ENCODE measurements at regions not wholly inside any gene's neighbourhood (a gene's known extent, or its start where the extent isn't known, plus 50 kb on each side); places are given as distances from the start of the nearest gene placed in this dataset.
"Not testable (repeated sequence)": the region's sequence is repeated elsewhere in the genome, so short reads cannot be mapped to it uniquely, and the experiment has no call there.

- not testable (repeated sequence) for H3K36me3 ChIP-seq (ENCODE audit: control insufficient read depth, low read length); H3K9me2 ChIP-seq (replicated peaks; ENCODE audit: control insufficient read depth, low read length); H3K4me3 ChIP-seq (ENCODE audit: low read length); H3K4me2 ChIP-seq (ENCODE audit: low read length); H3K9me3 ChIP-seq (ENCODE audit: control insufficient read depth, insufficient read depth, low read length); H3F3A ChIP-seq (ENCODE audit: control insufficient read depth, insufficient read depth); H3K79me2 ChIP-seq (ENCODE audit: control insufficient read depth, low read length); H3K27ac ChIP-seq (ENCODE audit: low read depth, low read length); H4K20me1 ChIP-seq (ENCODE audit: control insufficient read depth, insufficient read depth, low read depth, low read length); H3K4me1 ChIP-seq (ENCODE audit: control insufficient read depth, low read length); H3K27me3 ChIP-seq (ENCODE audit: control insufficient read depth, low read length)
These were observed 77.9 kb downstream of the NR4A2 start for GRCh38 chr2:156254637-156255067.

GRCh38 chr2:156253765-156254164 lies 78.8 kb downstream of the NR4A2 start:
- no peak overlapping the region for H3K4me2 ChIP-seq (ENCODE audit: low read length)
- no peaks in the 10 kb centered on the region for H3K9me3 ChIP-seq (ENCODE audit: control insufficient read depth, insufficient read depth, low read length)

GRCh38 chr2:156242874-156243273 lies 89.6 kb downstream of the NR4A2 start:
- H3K36me3 ChIP-seq (ENCODE audit: control insufficient read depth, low read length): no peaks in the 10 kb centered on the region
- no peak for TF ChIP-seq EZH2phosphoT487 (IDR thresholded peaks at IDR 0.05; ENCODE audit: borderline replicate concordance, low read length)
- TF ChIP-seq, protein P1, sequence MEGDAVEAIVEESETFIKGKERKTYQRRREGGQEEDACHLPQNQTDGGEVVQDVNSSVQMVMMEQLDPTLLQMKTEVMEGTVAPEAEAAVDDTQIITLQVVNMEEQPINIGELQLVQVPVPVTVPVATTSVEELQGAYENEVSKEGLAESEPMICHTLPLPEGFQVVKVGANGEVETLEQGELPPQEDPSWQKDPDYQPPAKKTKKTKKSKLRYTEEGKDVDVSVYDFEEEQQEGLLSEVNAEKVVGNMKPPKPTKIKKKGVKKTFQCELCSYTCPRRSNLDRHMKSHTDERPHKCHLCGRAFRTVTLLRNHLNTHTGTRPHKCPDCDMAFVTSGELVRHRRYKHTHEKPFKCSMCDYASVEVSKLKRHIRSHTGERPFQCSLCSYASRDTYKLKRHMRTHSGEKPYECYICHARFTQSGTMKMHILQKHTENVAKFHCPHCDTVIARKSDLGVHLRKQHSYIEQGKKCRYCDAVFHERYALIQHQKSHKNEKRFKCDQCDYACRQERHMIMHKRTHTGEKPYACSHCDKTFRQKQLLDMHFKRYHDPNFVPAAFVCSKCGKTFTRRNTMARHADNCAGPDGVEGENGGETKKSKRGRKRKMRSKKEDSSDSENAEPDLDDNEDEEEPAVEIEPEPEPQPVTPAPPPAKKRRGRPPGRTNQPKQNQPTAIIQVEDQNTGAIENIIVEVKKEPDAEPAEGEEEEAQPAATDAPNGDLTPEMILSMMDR (IDR thresholded peaks at IDR 0.05; ENCODE audit: low read depth, low read length, poor library complexity, severe bottlenecking): no peak
- no peak overlapping the region for H3K27ac ChIP-seq (ENCODE audit: low read depth, low read length)
- no peak overlapping the region for H3K4me2 ChIP-seq (ENCODE audit: low read length)
- no peaks in the 10 kb centered on the region for H3K79me2 ChIP-seq (ENCODE audit: control insufficient read depth, low read length)
- H4K20me1 ChIP-seq (ENCODE audit: control insufficient read depth, insufficient read depth, low read depth, low read length): no peaks in the 10 kb centered on the region
- H3K27me3 ChIP-seq (ENCODE audit: control insufficient read depth, low read length): no peaks in the 10 kb centered on the region
- no peaks in the 10 kb centered on the region for H3K9me3 ChIP-seq (ENCODE audit: control insufficient read depth, insufficient read depth, low read length)
- no peaks in the 10 kb centered on the region for H3K9me2 ChIP-seq (replicated peaks; ENCODE audit: control insufficient read depth, low read length)
- H3K4me3 ChIP-seq (ENCODE audit: low read length): no peak overlapping the region
- no peaks in the 10 kb centered on the region for H3K4me1 ChIP-seq (ENCODE audit: control insufficient read depth, low read length)
- H3F3A ChIP-seq (ENCODE audit: control insufficient read depth, insufficient read depth): no peaks in the 10 kb centered on the region

More at GRCh38 chr2:156253765-156254164, 78.8 kb downstream of the NR4A2 start:
- H3K4me1 ChIP-seq (ENCODE audit: control insufficient read depth, low read length): no peaks in the 10 kb centered on the region
- H4K20me1 ChIP-seq (ENCODE audit: control insufficient read depth, insufficient read depth, low read depth, low read length): no peaks in the 10 kb centered on the region
- H3K36me3 ChIP-seq (ENCODE audit: control insufficient read depth, low read length): no peaks in the 10 kb centered on the region
- H3K9me2 ChIP-seq (replicated peaks; ENCODE audit: control insufficient read depth, low read length): no peaks in the 10 kb centered on the region
- H3K79me2 ChIP-seq (ENCODE audit: control insufficient read depth, low read length): no peaks in the 10 kb centered on the region
- no peak for TF ChIP-seq EZH2phosphoT487 (IDR thresholded peaks at IDR 0.05; ENCODE audit: borderline replicate concordance, low read length)
- TF ChIP-seq, protein P1 (IDR thresholded peaks at IDR 0.05; ENCODE audit: low read depth, low read length, poor library complexity, severe bottlenecking): no peak
- H3F3A ChIP-seq (ENCODE audit: control insufficient read depth, insufficient read depth): no peaks in the 10 kb centered on the region
- no peak overlapping the region for H3K4me3 ChIP-seq (ENCODE audit: low read length)
- H3K27ac ChIP-seq (ENCODE audit: low read depth, low read length): no peak overlapping the region
- H3K27me3 ChIP-seq (ENCODE audit: control insufficient read depth, low read length): no peaks in the 10 kb centered on the region

DNA sequence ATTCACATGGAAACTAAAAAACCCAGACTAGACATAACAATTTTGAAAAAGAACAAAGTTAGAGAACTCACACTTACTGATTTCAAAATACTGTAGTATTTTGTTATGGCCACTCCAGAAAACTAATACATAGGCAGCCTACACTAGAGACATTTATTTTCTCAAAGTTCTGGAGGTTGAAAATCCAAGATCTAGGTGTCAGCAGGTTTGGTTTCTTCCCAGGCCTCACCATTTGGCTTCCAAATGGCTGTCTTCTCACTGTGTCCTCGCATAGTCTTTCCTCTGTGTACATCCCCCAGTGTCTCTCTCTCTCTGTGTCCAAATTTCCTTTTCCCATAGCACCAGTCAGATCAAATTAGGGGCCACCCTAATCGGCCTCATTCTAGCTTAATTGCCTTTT lies 95.0 kb downstream of the NR4A2 start:
- Histone ChIP-seq H3K27me3 (ENCODE audit: control insufficient read depth, low read length) (no peaks in the 10 kb centered on the region), H3K4me3 (ENCODE audit: low read length) (no peak overlapping the region), H3K4me1 (ENCODE audit: control insufficient read depth, low read length) (no peaks in the 10 kb centered on the region), H3K9me2 (replicated peaks; ENCODE audit: control insufficient read depth, low read length) (no peaks in the 10 kb centered on the region), H3K79me2 (ENCODE audit: control insufficient read depth, low read length) (no peaks in the 10 kb centered on the region), H3K9me3 (ENCODE audit: control insufficient read depth, insufficient read depth, low read length) (no peaks in the 10 kb centered on the region), H3K4me2 (ENCODE audit: low read length) (no peak overlapping the region), H3K36me3 (ENCODE audit: control insufficient read depth, low read length) (no peaks in the 10 kb centered on the region), H3F3A (ENCODE audit: control insufficient read depth, insufficient read depth) (no peaks in the 10 kb centered on the region), H3K27ac (ENCODE audit: low read depth, low read length) (no peak overlapping the region), H4K20me1 (ENCODE audit: control insufficient read depth, insufficient read depth, low read depth, low read length) (no peaks in the 10 kb centered on the region)
- no peak for TF ChIP-seq EZH2phosphoT487 (IDR thresholded peaks at IDR 0.05; ENCODE audit: borderline replicate concordance, low read length)
- TF ChIP-seq, protein P1 (IDR thresholded peaks at IDR 0.05; ENCODE audit: low read depth, low read length, poor library complexity, severe bottlenecking): no peak

Data from DOHH2 (cell line).